Loucy (cell line): ENCODE measurements at regions not wholly inside any gene's neighbourhood (a gene's known extent, or its start where the extent isn't known, plus 50 kb on each side); places are given as distances from the start of the nearest gene placed in this dataset.

Source experiments
- CTCF ChIP-seq: fragments of 200-600 bp; sonication (generic); conservative IDR thresholded peaks from 2 replicates; pipeline ENCODE4 v1.5.1; 2014; ENCODE audit warnings: mild to moderate bottlenecking, antibody characterized with exemption, low read length
- EZH2phosphoT487 ChIP-seq: fragments of 200-600 bp; IDR thresholded peaks from 2 replicates; pipeline ENCODE4 v1.6.1; 2018; ENCODE audit warnings: antibody characterized with exemption, mild to moderate bottlenecking, moderate library complexity, borderline replicate concordance

GRCh38 chr3:117252208-117252607, 542.6 kb downstream of the TUSC7 start:
- TF ChIP-seq CTCF: no peak
- TF ChIP-seq EZH2phosphoT487: no peak
